ENCODE measurements at regions not wholly inside any gene's neighbourhood (a gene's known extent, or its start where the extent isn't known, plus 50 kb on each side); places are given as distances from the start of the nearest gene placed in this dataset.

GRCh38 chr5:82828211-82828610 lies 249.0 kb downstream of the TMEM167A start (continued):
- no peak for TF ChIP-seq PHF8 (conservative IDR thresholded peaks at IDR 0.05; ENCODE audit: low read depth, low read length)
- TF ChIP-seq, protein P1, sequence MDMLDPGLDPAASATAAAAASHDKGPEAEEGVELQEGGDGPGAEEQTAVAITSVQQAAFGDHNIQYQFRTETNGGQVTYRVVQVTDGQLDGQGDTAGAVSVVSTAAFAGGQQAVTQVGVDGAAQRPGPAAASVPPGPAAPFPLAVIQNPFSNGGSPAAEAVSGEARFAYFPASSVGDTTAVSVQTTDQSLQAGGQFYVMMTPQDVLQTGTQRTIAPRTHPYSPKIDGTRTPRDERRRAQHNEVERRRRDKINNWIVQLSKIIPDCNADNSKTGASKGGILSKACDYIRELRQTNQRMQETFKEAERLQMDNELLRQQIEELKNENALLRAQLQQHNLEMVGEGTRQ (IDR thresholded peaks at IDR 0.05; ENCODE audit: low read length), result no peak
- no peak for TF ChIP-seq CHD2 (IDR thresholded peaks at IDR 0.05; ENCODE audit: low read length)
- TF ChIP-seq BCL11A (IDR thresholded peaks at IDR 0.05; ENCODE audit: low read depth in 2 of 2, low read length in 2 of 2), result no peak

All from H1 (cell line).